Kidney epithelial cell (primary cell): ENCODE measurements at regions not wholly inside any gene's neighbourhood (a gene's known extent, or its start where the extent isn't known, plus 50 kb on each side); places are given as distances from the start of the nearest gene placed in this dataset.

Experiments
- DNase-seq: peaks from one replicate; pipeline ENCODE4 v3.0.0-alpha.2; 2010; ENCODE audit warnings: low read depth
- H3K27me3 ChIP-seq: 2 replicates; pipeline ENCODE4 v1.6.0; 2011; ENCODE audit warnings: low read length; ENCODE audit not compliant: control insufficient read depth, insufficient read depth
- H3K36me3 ChIP-seq: 2 replicates; pipeline ENCODE4 v1.5.1; 2011; ENCODE audit warnings: low read length; ENCODE audit not compliant: control insufficient read depth, insufficient read depth
- H3K4me3 ChIP-seq: 2 replicates; pipeline ENCODE4 v1.5.1; 2011; ENCODE audit warnings: low read depth, mild to moderate bottlenecking, control low read depth, low read length
- TF ChIP-seq, protein P1 (sequence below): IDR thresholded peaks from 2 replicates; pipeline ENCODE4 v1.5.1; 2011; ENCODE audit warnings: mild to moderate bottlenecking, moderate library complexity, low read length, control low read depth, inconsistent platforms; ENCODE audit not compliant: insufficient read depth, poor library complexity, severe bottlenecking

DNA sequence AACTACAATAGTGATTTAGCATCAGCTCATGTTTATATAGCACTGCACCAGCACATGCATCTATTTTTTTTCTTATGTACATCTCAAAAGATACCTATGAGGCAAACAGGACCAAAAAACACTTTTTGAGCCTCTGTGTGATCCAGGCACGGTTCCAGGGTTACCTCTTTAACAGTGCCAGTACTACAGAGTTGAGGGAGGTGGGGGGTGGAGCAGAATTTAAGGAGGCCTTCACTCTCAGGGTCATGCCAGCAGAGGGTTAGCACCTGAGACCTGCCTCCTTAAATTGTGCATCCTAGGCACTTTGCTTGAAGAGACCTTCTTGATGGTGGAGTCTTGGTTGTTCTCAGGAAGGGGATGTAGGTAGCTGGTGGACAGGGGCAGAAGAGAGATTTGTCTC is 150.3 kb upstream of the TBL1XR1 start:
- DNase-seq, result no peak
- TF ChIP-seq, protein P1, sequence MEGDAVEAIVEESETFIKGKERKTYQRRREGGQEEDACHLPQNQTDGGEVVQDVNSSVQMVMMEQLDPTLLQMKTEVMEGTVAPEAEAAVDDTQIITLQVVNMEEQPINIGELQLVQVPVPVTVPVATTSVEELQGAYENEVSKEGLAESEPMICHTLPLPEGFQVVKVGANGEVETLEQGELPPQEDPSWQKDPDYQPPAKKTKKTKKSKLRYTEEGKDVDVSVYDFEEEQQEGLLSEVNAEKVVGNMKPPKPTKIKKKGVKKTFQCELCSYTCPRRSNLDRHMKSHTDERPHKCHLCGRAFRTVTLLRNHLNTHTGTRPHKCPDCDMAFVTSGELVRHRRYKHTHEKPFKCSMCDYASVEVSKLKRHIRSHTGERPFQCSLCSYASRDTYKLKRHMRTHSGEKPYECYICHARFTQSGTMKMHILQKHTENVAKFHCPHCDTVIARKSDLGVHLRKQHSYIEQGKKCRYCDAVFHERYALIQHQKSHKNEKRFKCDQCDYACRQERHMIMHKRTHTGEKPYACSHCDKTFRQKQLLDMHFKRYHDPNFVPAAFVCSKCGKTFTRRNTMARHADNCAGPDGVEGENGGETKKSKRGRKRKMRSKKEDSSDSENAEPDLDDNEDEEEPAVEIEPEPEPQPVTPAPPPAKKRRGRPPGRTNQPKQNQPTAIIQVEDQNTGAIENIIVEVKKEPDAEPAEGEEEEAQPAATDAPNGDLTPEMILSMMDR, result no peak
- Histone ChIP-seq H3K36me3 (no peaks in the 10 kb centered on the region), H3K4me3 (no peak overlapping the region), H3K27me3 (no peaks in the 10 kb centered on the region)

DNA sequence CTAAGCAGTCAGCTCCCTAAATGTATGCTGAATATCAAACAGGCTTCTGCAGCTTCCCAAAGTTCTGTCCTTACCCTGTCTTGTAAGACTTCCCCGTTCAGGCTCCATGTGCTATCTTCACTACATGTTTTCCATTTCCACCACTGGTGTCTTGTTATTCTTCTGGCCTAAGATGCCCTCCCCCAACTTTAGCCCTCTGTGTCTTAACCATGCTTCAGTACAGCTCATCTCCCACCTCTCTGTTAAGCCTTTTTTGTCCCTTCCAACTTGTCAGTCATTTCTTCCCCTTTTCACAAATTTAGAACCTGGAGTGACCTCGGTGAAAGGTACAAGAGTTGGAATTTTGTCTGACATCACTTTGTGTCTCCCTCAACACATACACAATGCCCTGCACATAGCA is 151.7 kb upstream of the TBL1XR1 start:
- TF ChIP-seq, protein P1, result no peak
- H3K27me3 ChIP-seq, result no peaks in the 10 kb centered on the region
- no peak for DNase-seq
- H3K36me3 ChIP-seq, result no peaks in the 10 kb centered on the region
- H3K4me3 ChIP-seq, result no peak overlapping the region

DNA sequence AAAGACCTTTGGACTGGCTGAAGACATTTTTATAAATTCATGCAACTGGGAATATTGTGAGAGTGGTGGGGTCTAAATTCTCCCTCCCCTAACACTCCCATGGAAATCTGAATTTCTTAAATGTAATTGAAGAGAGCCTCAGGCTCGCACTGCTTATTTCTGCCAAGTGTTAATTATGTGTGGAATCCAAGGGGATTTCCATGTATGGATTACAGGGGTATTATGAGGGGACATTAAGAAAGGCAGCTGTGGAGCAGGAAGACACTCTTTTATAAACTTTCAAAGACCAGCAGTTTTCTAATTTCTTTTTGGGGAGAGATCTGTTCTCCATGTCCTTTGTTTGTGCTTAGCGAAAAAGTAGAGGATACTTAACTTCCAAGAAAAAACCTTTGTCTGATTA is 152.1 kb upstream of the TBL1XR1 start:
- H3K36me3 ChIP-seq, result no peaks in the 10 kb centered on the region
- no peak for DNase-seq
- TF ChIP-seq, protein P1, result no peak
- no peak overlapping the region for H3K4me3 ChIP-seq
- H3K27me3 ChIP-seq, result no peaks in the 10 kb centered on the region

DNA sequence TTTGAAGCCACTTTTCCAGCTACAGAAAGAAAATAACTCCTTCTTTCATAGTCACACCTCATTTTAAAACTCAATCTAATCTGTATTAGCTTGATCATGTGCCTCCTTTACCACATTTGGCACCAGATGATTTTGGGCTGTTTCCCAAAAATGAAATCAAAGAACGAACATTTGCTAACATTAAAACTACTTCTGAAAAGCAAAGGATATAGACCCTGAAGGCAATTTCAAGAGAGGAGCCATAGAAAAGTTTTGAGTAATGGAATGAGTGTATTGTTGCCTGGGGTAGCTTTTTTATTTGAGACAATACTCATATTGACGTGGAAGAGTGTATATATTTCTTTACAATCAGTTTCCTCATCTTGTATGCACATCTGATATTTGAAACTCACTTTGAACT is 152.8 kb upstream of the TBL1XR1 start:
- TF ChIP-seq, protein P1, result no peak
- H3K36me3 ChIP-seq, result no peaks in the 10 kb centered on the region
- DNase-seq, result no peak
- no peak overlapping the region for H3K4me3 ChIP-seq
- H3K27me3 ChIP-seq, result no peaks in the 10 kb centered on the region

DNA sequence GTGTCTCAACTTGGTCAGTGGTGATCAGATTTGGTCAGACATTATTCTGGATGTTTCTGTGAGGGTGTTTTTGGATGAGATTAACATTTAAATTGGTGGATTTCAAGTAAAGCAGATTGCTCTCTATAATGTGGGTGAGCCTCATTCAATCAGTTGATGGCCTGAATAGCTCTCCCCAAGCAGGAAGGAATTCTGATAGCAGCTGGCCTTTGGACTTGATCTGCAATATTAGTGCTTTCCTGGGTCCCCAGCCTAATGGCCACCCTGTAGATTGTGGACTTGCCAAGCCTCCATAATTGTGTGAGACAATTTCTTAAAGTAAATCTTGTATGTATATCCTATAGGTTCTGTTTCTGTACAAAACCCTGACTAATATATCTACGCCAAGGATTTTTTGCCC is 153.9 kb upstream of the TBL1XR1 start:
- Histone ChIP-seq H3K27me3 (no peaks in the 10 kb centered on the region), H3K4me3 (no peak overlapping the region), H3K36me3 (no peaks in the 10 kb centered on the region)
- TF ChIP-seq, protein P1, result no peak
- DNase-seq, result no peak

DNA sequence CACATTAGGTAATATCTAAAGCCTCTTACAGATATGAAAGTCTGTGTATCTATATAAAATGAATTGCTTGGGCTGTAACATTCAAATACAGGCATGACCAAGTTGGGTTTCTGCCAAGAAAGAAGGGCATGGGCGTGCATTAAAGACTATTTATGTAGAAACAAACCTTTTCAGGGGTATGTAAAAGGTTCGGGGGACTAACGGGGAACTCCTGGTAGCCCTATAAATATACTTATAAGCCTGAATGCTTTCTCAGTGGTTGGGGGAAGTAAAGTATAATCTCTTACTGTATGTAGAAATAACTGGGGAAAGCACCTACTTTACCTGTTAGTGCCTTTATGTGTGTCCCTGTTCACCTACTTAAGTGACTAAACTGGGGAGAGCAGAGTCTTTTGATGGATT is 154.5 kb upstream of the TBL1XR1 start:
- DNase-seq, result no peak
- Histone ChIP-seq H3K36me3 (no peaks in the 10 kb centered on the region), H3K4me3 (no peak overlapping the region), H3K27me3 (no peaks in the 10 kb centered on the region)
- TF ChIP-seq, protein P1, result no peak
